Glutamatergic neuron (in vitro differentiated cells): ENCODE measurements at regions not wholly inside any gene's neighbourhood (a gene's known extent, or its start where the extent isn't known, plus 50 kb on each side); places are given as distances from the start of the nearest gene placed in this dataset.

ENCODE experiments used
- DNase-seq: peaks from one replicate; pipeline ENCODE4 v3.0.0; 2022
- H3K27ac Mint-ChIP-seq: one replicate; pipeline ENCODE4 v1.8.0; 2020; ENCODE audit warnings: mild to moderate bottlenecking, mixed read lengths, inconsistent platforms; ENCODE audit not compliant: unreplicated experiment
- H3K27me3 Mint-ChIP-seq: one replicate; pipeline ENCODE4 v1.8.0; 2020; ENCODE audit warnings: mild to moderate bottlenecking, moderate library complexity, mixed read lengths, inconsistent platforms; ENCODE audit not compliant: unreplicated experiment
- H3K36me3 Mint-ChIP-seq: one replicate; pipeline ENCODE4 v1.8.0; 2020; ENCODE audit warnings: mild to moderate bottlenecking, mixed read lengths, inconsistent platforms; ENCODE audit not compliant: unreplicated experiment
- H3K4me1 Mint-ChIP-seq: one replicate; pipeline ENCODE4 v1.8.0; 2020; ENCODE audit warnings: mild to moderate bottlenecking, low read depth, mixed read lengths, inconsistent platforms; ENCODE audit not compliant: unreplicated experiment
- H3K4me3 Mint-ChIP-seq: one replicate; pipeline ENCODE4 v1.8.0; 2020; ENCODE audit warnings: mild to moderate bottlenecking, mixed read lengths, inconsistent platforms; ENCODE audit not compliant: unreplicated experiment
- H3K9me3 Mint-ChIP-seq: one replicate; pipeline ENCODE4 v1.8.0; 2020; ENCODE audit warnings: mild to moderate bottlenecking, moderate library complexity, mixed read lengths, inconsistent platforms; ENCODE audit not compliant: unreplicated experiment
- TF ChIP-seq, protein P1 (sequence below): fragments of 200-600 bp; sonication (generic); IDR thresholded peaks from one replicate; pipeline ENCODE4 v1.5.0; 2021; ENCODE audit not compliant: partially characterized antibody, unreplicated experiment

- Mint-ChIP-seq H3K36me3 (peaks cover 4% of the 10 kb centered on the region), H3K4me3 (no peak overlapping the region), H3K27me3 (peaks cover 3% of the 10 kb centered on the region), H3K4me1 (no peaks in the 10 kb centered on the region), H3K9me3 (peaks cover 3% of the 10 kb centered on the region), H3K27ac (no peak overlapping the region)
- DNase-seq, result no peak
- TF ChIP-seq, protein P1, sequence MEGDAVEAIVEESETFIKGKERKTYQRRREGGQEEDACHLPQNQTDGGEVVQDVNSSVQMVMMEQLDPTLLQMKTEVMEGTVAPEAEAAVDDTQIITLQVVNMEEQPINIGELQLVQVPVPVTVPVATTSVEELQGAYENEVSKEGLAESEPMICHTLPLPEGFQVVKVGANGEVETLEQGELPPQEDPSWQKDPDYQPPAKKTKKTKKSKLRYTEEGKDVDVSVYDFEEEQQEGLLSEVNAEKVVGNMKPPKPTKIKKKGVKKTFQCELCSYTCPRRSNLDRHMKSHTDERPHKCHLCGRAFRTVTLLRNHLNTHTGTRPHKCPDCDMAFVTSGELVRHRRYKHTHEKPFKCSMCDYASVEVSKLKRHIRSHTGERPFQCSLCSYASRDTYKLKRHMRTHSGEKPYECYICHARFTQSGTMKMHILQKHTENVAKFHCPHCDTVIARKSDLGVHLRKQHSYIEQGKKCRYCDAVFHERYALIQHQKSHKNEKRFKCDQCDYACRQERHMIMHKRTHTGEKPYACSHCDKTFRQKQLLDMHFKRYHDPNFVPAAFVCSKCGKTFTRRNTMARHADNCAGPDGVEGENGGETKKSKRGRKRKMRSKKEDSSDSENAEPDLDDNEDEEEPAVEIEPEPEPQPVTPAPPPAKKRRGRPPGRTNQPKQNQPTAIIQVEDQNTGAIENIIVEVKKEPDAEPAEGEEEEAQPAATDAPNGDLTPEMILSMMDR, result no peak
These were observed 69.1 kb upstream of the MRPS6 start for GRCh38 chr21:34004013-34004938.

DNA sequence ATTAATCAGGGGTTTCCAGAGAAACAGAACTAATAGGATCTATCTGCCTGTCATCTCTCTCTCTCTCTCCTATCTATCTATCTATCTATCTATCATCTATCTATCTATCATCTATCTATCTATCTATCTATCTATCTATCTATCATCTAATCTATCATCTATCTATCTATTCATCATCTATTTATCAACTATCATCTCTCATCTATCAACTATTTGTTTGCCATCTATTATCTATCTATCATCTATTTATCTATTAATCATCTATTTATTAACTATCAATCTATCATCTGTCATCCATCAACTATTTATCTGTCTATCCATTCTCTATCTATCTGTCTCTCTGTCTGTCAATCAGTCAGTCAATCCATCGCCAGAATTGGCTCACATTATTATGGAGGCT, 70.0 kb upstream of the MRPS6 start:
- Mint-ChIP-seq H3K27ac (no peak overlapping the region), H3K9me3 (peaks cover 1% of the 10 kb centered on the region), H3K27me3 (peaks cover 3% of the 10 kb centered on the region), H3K4me3 (no peak overlapping the region), H3K4me1 (no peaks in the 10 kb centered on the region), H3K36me3 (peaks cover 1% of the 10 kb centered on the region)
- no peak for DNase-seq
- TF ChIP-seq, protein P1, result no peak

- Mint-ChIP-seq H3K36me3 (peaks cover 8% of the 10 kb centered on the region), H3K9me3 (peaks cover 5% of the 10 kb centered on the region)
- TF ChIP-seq, protein P1, result no peak
These were observed 73.0 kb upstream of the MRPS6 start for GRCh38 chr21:34000375-34000774.

DNA sequence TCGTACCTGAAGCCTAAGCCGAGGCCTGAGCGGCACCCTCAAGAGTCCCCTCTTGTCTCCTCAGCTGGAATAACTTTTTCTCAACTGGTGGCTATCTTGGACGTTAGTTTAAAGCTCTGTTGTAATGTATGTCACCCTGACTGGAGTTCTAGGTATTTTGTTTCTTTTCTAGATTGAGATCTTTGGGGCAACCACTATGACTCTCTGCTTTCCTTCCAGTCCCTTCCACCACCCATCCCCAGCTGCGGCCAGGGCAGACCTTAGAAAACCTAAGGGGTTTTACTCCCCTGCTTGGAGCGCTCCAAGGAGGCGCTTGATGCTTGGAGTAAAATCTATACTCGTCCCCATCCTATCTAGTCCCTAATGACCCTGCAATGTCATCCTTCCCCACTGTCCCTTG, 74.6 kb upstream of the MRPS6 start:
- no peak overlapping the region for H3K4me3 Mint-ChIP-seq
- no peaks in the 10 kb centered on the region for H3K4me1 Mint-ChIP-seq
- no peaks in the 10 kb centered on the region for H3K27me3 Mint-ChIP-seq
- DNase-seq, result no peak
- H3K9me3 Mint-ChIP-seq, result peaks cover 5% of the 10 kb centered on the region
- no peak overlapping the region for H3K27ac Mint-ChIP-seq
- peaks cover 12% of the 10 kb centered on the region for H3K36me3 Mint-ChIP-seq
- TF ChIP-seq, protein P1, result no peak

More at GRCh38 chr21:34000375-34000774, 73.0 kb upstream of the MRPS6 start:
- Mint-ChIP-seq H3K4me3 (no peak overlapping the region), H3K4me1 (no peaks in the 10 kb centered on the region), H3K27me3 (peaks cover 3% of the 10 kb centered on the region), H3K27ac (no peak overlapping the region)
- no peak for DNase-seq

DNA sequence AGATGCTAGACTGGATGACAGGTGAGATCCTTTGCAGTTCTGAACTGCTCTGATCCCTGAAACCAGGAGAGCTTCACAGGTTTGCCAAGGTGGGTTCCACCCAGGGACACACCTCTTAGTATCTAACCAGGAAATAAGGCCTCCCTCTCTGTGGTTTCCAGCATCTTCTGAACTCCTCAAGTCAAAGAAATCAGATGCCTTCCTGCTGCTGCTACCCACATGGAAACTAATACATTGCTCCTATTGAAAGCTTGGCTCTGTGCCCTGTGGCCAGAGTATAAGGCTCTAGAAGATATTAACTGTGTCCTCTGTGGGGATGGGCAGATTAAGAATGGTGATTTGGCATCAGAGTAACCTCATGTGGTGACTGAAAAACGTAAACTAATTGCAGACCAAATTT, 75.0 kb upstream of the MRPS6 start:
- TF ChIP-seq, protein P1, result no peak
- Mint-ChIP-seq H3K27ac (no peak overlapping the region), H3K4me3 (no peak overlapping the region), H3K27me3 (no peaks in the 10 kb centered on the region), H3K36me3 (peaks cover 13% of the 10 kb centered on the region), H3K9me3 (peaks cover 5% of the 10 kb centered on the region), H3K4me1 (no peaks in the 10 kb centered on the region)
- DNase-seq, result no peak
